ENCODE measurements at regions not wholly inside any gene's neighbourhood (a gene's known extent, or its start where the extent isn't known, plus 50 kb on each side); places are given as distances from the start of the nearest gene placed in this dataset.

DNA sequence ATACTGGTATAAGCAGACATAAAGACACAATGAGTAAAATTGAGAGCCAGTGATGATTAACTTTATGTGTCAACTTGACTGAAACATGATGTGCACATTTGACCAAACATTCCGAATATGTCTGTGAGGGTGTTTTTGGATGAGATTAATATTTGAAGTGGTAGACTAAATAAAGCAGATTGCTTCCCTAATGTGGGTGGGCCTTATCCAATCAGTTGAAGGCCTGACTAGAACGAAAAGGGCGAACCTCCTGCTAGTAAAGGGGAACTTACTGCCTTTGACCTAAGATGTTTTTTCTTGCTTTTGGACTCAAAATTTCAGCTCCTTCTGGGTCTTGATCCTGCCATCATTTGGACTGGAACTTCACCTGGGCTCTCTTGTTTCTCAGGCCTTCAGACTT is 1387.7 kb upstream of the CDH6 start:
- Mint-ChIP-seq H3K27ac (no peak overlapping the region), H3K27me3 (ENCODE audit: low read depth) (no peaks in the 10 kb centered on the region), H3K4me1 (no peaks in the 10 kb centered on the region), H3K4me3 (no peak overlapping the region), H3K9me3 (no peaks in the 10 kb centered on the region), H3K36me3 (ENCODE audit: low read depth) (no peaks in the 10 kb centered on the region)
- TF ChIP-seq, protein P1, sequence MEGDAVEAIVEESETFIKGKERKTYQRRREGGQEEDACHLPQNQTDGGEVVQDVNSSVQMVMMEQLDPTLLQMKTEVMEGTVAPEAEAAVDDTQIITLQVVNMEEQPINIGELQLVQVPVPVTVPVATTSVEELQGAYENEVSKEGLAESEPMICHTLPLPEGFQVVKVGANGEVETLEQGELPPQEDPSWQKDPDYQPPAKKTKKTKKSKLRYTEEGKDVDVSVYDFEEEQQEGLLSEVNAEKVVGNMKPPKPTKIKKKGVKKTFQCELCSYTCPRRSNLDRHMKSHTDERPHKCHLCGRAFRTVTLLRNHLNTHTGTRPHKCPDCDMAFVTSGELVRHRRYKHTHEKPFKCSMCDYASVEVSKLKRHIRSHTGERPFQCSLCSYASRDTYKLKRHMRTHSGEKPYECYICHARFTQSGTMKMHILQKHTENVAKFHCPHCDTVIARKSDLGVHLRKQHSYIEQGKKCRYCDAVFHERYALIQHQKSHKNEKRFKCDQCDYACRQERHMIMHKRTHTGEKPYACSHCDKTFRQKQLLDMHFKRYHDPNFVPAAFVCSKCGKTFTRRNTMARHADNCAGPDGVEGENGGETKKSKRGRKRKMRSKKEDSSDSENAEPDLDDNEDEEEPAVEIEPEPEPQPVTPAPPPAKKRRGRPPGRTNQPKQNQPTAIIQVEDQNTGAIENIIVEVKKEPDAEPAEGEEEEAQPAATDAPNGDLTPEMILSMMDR (IDR thresholded peaks at IDR 0.05; ENCODE audit: unreplicated experiment in 3 of 3) = no peak

- Mint-ChIP-seq H3K27me3 (ENCODE audit: low read depth) (no peaks in the 10 kb centered on the region), H3K9me3 (no peaks in the 10 kb centered on the region), H3K27ac (no peak overlapping the region), H3K4me3 (no peak overlapping the region), H3K4me1 (no peaks in the 10 kb centered on the region), H3K36me3 (ENCODE audit: low read depth) (no peaks in the 10 kb centered on the region)
- TF ChIP-seq, protein P1 (IDR thresholded peaks at IDR 0.05; ENCODE audit: unreplicated experiment in 3 of 3) = no peak
Measured at GRCh38 chr5:29800752-29801151, 1392.7 kb upstream of the CDH6 start.

DNA sequence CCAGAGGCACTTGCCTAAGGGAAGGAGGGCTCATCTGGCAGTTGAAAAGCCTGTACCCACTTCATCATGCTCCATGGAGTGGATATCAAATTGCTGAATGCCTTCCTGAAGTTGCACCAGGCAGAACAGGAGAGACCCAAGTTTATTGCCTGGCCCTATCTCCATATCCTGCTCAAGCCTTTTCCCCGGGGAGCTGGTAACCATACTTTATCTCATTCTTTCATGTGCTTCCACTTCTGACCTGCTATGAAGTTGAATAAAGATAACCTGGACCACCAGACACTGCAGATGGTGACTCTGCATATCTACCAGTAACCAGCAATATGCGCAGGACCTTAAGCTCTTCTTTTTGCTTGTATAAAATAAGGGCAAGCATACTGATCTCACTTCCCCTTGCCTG is 1397.5 kb upstream of the CDH6 start:
- no peaks in the 10 kb centered on the region for H3K4me1 Mint-ChIP-seq
- TF ChIP-seq, protein P1 (IDR thresholded peaks at IDR 0.05; ENCODE audit: unreplicated experiment in 3 of 3) = no peak
- no peaks in the 10 kb centered on the region for H3K9me3 Mint-ChIP-seq
- H3K36me3 Mint-ChIP-seq (ENCODE audit: low read depth) = no peaks in the 10 kb centered on the region
- H3K27ac Mint-ChIP-seq = no peak overlapping the region
- H3K4me3 Mint-ChIP-seq = no peak overlapping the region
- H3K27me3 Mint-ChIP-seq (ENCODE audit: low read depth) = no peaks in the 10 kb centered on the region

DNA sequence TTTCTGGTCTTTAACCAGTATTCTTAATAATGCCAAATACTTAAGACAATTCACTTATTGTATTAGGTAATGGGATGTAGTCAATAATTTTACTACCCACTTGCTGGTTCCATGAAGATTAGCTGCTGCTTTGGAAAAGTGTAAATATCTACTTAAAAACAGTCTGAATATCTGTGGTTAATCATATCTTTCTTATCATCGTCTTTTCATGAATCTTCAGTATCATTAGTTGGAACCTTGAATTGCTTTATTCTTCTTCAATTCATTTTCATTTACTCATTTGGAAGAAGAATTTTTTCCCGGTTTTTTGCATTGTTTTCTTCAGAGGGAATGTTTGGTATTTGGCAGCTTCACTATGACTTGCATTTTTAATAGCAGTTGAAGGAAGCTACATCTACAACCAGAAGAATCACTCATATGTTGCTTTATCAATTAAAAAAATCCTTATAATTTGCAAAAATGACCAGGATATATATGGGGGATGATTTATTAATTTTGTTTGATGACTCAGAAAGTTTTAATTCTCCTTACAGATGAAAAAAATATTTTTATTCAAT is 1398.3 kb upstream of the CDH6 start:
- Mint-ChIP-seq H3K36me3 (ENCODE audit: low read depth) (no peaks in the 10 kb centered on the region), H3K27ac (no peak overlapping the region), H3K4me3 (no peak overlapping the region), H3K4me1 (no peaks in the 10 kb centered on the region), H3K9me3 (no peaks in the 10 kb centered on the region), H3K27me3 (ENCODE audit: low read depth) (no peaks in the 10 kb centered on the region)
- TF ChIP-seq, protein P1 (IDR thresholded peaks at IDR 0.05; ENCODE audit: unreplicated experiment in 3 of 3) = no peak

DNA sequence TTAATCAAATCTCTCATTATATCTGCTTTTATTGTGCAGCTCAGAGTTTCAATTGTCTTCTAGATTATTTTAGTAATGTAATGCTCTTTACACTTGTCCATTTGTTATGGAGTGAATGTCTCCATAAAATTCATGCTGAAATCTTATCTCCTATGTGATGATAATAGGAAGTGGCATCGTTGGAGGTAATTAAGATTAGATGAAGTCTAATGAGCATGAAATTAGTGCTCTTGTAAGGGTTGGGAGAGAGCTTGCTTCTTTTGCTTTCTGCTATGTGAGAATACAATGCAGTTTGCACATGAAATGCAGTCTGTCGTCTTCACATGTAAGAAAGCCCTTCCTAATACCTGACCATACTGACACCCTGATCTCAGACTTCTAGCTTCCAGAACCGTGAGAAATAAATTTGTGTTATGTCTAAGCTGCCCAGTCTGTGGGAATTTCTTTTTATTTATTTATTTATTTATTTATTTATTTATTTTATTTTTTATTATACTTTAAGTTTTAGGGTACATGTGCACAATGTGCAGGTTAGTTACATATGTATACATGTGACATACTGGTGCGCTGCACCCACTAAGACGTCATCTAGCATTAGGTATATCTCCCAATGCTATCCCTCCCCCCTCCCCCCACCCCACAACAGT is 1399.2 kb upstream of the CDH6 start:
- no peaks in the 10 kb centered on the region for H3K4me1 Mint-ChIP-seq
- H3K27me3 Mint-ChIP-seq (ENCODE audit: low read depth) = no peaks in the 10 kb centered on the region
- no peak overlapping the region for H3K4me3 Mint-ChIP-seq
- H3K27ac Mint-ChIP-seq = no peak overlapping the region
- H3K36me3 Mint-ChIP-seq (ENCODE audit: low read depth) = no peaks in the 10 kb centered on the region
- TF ChIP-seq, protein P1 (IDR thresholded peaks at IDR 0.05; ENCODE audit: unreplicated experiment in 3 of 3) = no peak
- H3K9me3 Mint-ChIP-seq = no peaks in the 10 kb centered on the region

- Mint-ChIP-seq H3K36me3 (ENCODE audit: low read depth) (no peaks in the 10 kb centered on the region), H3K27ac (no peak overlapping the region), H3K4me3 (no peak overlapping the region), H3K27me3 (ENCODE audit: low read depth) (no peaks in the 10 kb centered on the region), H3K4me1 (no peaks in the 10 kb centered on the region), H3K9me3 (no peaks in the 10 kb centered on the region)
- TF ChIP-seq, protein P1 (IDR thresholded peaks at IDR 0.05; ENCODE audit: unreplicated experiment in 3 of 3) = no peak
Measured at GRCh38 chr5:29790281-29790680, 1403.2 kb upstream of the CDH6 start.

Data from nephron (organoid).